ENCODE measurements at regions not wholly inside any gene's neighbourhood (a gene's known extent, or its start where the extent isn't known, plus 50 kb on each side); places are given as distances from the start of the nearest gene placed in this dataset.

GRCh38 chr14:34044666-34045306 is 93.9 kb upstream of the EGLN3 start:
- H3K9ac ChIP-seq (replicated peaks; ENCODE audit: extremely low read depth, insufficient read depth, low read length): no peak overlapping the region
- peaks cover 9% of the 10 kb centered on the region for H3K4me1 ChIP-seq (ENCODE audit: control insufficient read depth, extremely low read depth, insufficient read depth, low read length)
- no peak overlapping the region for H2AFZ ChIP-seq (ENCODE audit: low read depth, low read length)
- no peak for TF ChIP-seq POLR2AphosphoS5 (IDR thresholded peaks at IDR 0.05; ENCODE audit: insufficient read depth, low read depth, low read length)
- TF ChIP-seq EZH2 (IDR thresholded peaks at IDR 0.05; ENCODE audit: borderline replicate concordance, low read depth, low read length, severe bottlenecking): no peak
- no peak for TF ChIP-seq CTCF (IDR thresholded peaks at IDR 0.05; ENCODE audit: extremely low read depth in 1 of 2, insufficient read depth in 1 of 2, low read depth in 1 of 2, low read length in 2 of 2)
- no peak for TF ChIP-seq POLR2A (IDR thresholded peaks at IDR 0.05; ENCODE audit: low read depth, low read length)
- no peak overlapping the region for H3K4me3 ChIP-seq (replicated peaks in 1 of 3; ENCODE audit: insufficient read depth in 1 of 3, low read depth in 1 of 3, low read length in 3 of 3)
- no peaks in the 10 kb centered on the region for H3K36me3 ChIP-seq (ENCODE audit: control insufficient read depth in 2 of 2, extremely low read depth in 1 of 2, insufficient read depth in 2 of 2, low read length in 2 of 2)
- H3K27ac ChIP-seq (ENCODE audit: insufficient read depth, low read depth, low read length): no peak overlapping the region
- ChIA-PET POLR2A (no interaction called here), CTCF (no interaction called here)
- no peaks in the 10 kb centered on the region for H4K20me1 ChIP-seq (replicated peaks; ENCODE audit: control insufficient read depth, extremely low read depth, insufficient read depth, low read length)
- no peaks in the 10 kb centered on the region for H3K9me3 ChIP-seq (replicated peaks; ENCODE audit: control insufficient read depth, insufficient read depth, low read length)
- H3K9me1 ChIP-seq (replicated peaks; ENCODE audit: control insufficient read depth, extremely low read depth, insufficient read depth, low read length): no peaks in the 10 kb centered on the region
- no peak for DNase-seq (ENCODE audit: low read depth, low spot score)
- FAIRE-seq: no peak
- BruUV-seq (replicated peaks): no TSS peak
- intact Hi-C loops (cut with micrococcal nuclease) (no loop called here), dilution Hi-C loops (cut with MboI; ENCODE audit: extremely low pct_ligation_motif_present, low sequenced_read_pairs) (no loop called here)
- H3K27me3 ChIP-seq (ENCODE audit: control insufficient read depth in 2 of 2, insufficient read depth in 2 of 2, low read length in 2 of 2): no peaks in the 10 kb centered on the region
- no peaks in the 10 kb centered on the region for H3K79me2 ChIP-seq (ENCODE audit: control insufficient read depth, insufficient read depth, low read length)
- no peak overlapping the region for H3K4me2 ChIP-seq (ENCODE audit: insufficient read depth, low read length)

GRCh38 chr14:34044373-34044637 is 93.4 kb upstream of the EGLN3 start:
- Histone ChIP-seq H3K27ac (ENCODE audit: insufficient read depth, low read depth, low read length) (no peak overlapping the region), H2AFZ (ENCODE audit: low read depth, low read length) (no peak overlapping the region), H3K9me3 (replicated peaks; ENCODE audit: control insufficient read depth, insufficient read depth, low read length) (no peaks in the 10 kb centered on the region), H4K20me1 (replicated peaks; ENCODE audit: control insufficient read depth, extremely low read depth, insufficient read depth, low read length) (no peaks in the 10 kb centered on the region), H3K27me3 (ENCODE audit: control insufficient read depth in 2 of 2, insufficient read depth in 2 of 2, low read length in 2 of 2) (no peaks in the 10 kb centered on the region), H3K79me2 (ENCODE audit: control insufficient read depth, insufficient read depth, low read length) (no peaks in the 10 kb centered on the region), H3K4me2 (ENCODE audit: insufficient read depth, low read length) (no peak overlapping the region), H3K9me1 (replicated peaks; ENCODE audit: control insufficient read depth, extremely low read depth, insufficient read depth, low read length) (no peaks in the 10 kb centered on the region), H3K4me1 (ENCODE audit: control insufficient read depth, extremely low read depth, insufficient read depth, low read length) (peaks cover 9% of the 10 kb centered on the region), H3K9ac (replicated peaks; ENCODE audit: extremely low read depth, insufficient read depth, low read length) (no peak overlapping the region), H3K4me3 (replicated peaks in 1 of 3; ENCODE audit: insufficient read depth in 1 of 3, low read depth in 1 of 3, low read length in 3 of 3) (no peak overlapping the region), H3K36me3 (ENCODE audit: control insufficient read depth in 2 of 2, extremely low read depth in 1 of 2, insufficient read depth in 2 of 2, low read length in 2 of 2) (no peaks in the 10 kb centered on the region)
- POLR2A ChIA-PET: no interaction called here
- FAIRE-seq: no peak
- intact Hi-C loops (cut with micrococcal nuclease): no loop called here
- CTCF ChIA-PET: interaction anchor here (0.7 to 0.9 kb wide), 3 partner anchors 11 to 54 kb away, joined by 3 to 4 read pairs (median 3); no protein-coding TSS in a partner anchor
- dilution Hi-C loops (cut with MboI; ENCODE audit: extremely low pct_ligation_motif_present, low sequenced_read_pairs): no loop called here
- TF ChIP-seq JUN (IDR thresholded peaks at IDR 0.05; ENCODE audit: borderline replicate concordance, insufficient read depth, insufficient read length, low read depth) (no peak), POLR2AphosphoS5 (IDR thresholded peaks at IDR 0.05; ENCODE audit: insufficient read depth, low read depth, low read length) (no peak), GATA2 (IDR thresholded peaks at IDR 0.05; ENCODE audit: insufficient read depth, insufficient read length, low read depth, low read length) (no peak), POLR2A (IDR thresholded peaks at IDR 0.05; ENCODE audit: low read depth, low read length) (no peak), MYC (IDR thresholded peaks at IDR 0.05; ENCODE audit: low read depth, low read length) (no peak), FOS (IDR thresholded peaks at IDR 0.05; ENCODE audit: borderline replicate concordance, insufficient read depth, low read length) (no peak), EZH2 (IDR thresholded peaks at IDR 0.05; ENCODE audit: borderline replicate concordance, low read depth, low read length, severe bottlenecking) (no peak), MAX (IDR thresholded peaks at IDR 0.05; ENCODE audit: insufficient read depth, insufficient read length) (no peak), CTCF (IDR thresholded peaks at IDR 0.05; ENCODE audit: extremely low read depth in 1 of 2, insufficient read depth in 1 of 2, low read depth in 1 of 2, low read length in 2 of 2) (no peak)
- no peak for DNase-seq (ENCODE audit: low read depth, low spot score)
- no TSS peak for BruUV-seq (replicated peaks)

Data from endothelial cell of umbilical vein (primary cell).